T-cell (primary cell): ENCODE measurements at regions not wholly inside any gene's neighbourhood (a gene's known extent, or its start where the extent isn't known, plus 50 kb on each side); places are given as distances from the start of the nearest gene placed in this dataset.

Experiments used
- ATAC-seq, 4 experiments: fragments of 200-7000 bp in 3 of 4; fragments of 150-1000 bp in 1 of 4; cut with Tn5 transposase; replicated peaks in 1 of 4; 1 replicate in 3 of 4; 2 replicates in 1 of 4; pipeline ENCODE4 v1.10.0; 2021; ENCODE audit warnings: moderate library complexity in 3 of 4, mild to moderate bottlenecking in 2 of 4, moderate number of reproducible peaks in 1 of 4
- CTCF ChIA-PET, 2 donors: fragments of 300-600 bp; sonication (Branson Sonifier 250); formaldehyde crosslinking; loops; one replicate each; lab custom pipeline; 2022; ENCODE audit warnings: antibody characterized with exemption in 2 of 2; lab: Charles Lee
- POLR2A ChIA-PET, 2 donors: fragments of 300-600 bp; sonication (Branson Sonifier 250); formaldehyde crosslinking; loops; one replicate each; lab custom pipeline; 2022; ENCODE audit warnings: antibody characterized with exemption in 2 of 2; lab: Charles Lee
- DNase-seq, 35 experiments: peaks; one replicate each; pipeline versions ENCODE4 v3.0.0 to v3.0.0-alpha.2; 2013 to 2023
- H3K27ac ChIP-seq: one replicate; pipeline ENCODE4 v1.5.1; 2013; ENCODE audit warnings: low read length
- H3K27me3 ChIP-seq, 2 experiments: replicated peaks in 1 of 2; 1 replicate in 1 of 2; 2 replicates in 1 of 2; pipeline versions ENCODE4 v1.6.1 to v1.7.0; 2013; ENCODE audit warnings: low read length in 1 of 2, mixed read lengths in 1 of 2; ENCODE audit not compliant: control insufficient read depth in 2 of 2, insufficient read depth in 2 of 2; ENCODE audit errors: extremely low read depth in 1 of 2
- H3K36me3 ChIP-seq, 2 donors: 1 replicate in 1 of 2; 2 replicates in 1 of 2; pipeline versions ENCODE4 v1.6.1 to v1.7.0; 2013; ENCODE audit warnings: low read length in 1 of 2; ENCODE audit not compliant: control insufficient read depth in 2 of 2, insufficient read depth in 1 of 2; ENCODE audit errors: extremely low read depth in 1 of 2
- H3K4me1 ChIP-seq, 2 experiments: 1 replicate in 1 of 2; 2 replicates in 1 of 2; pipeline versions ENCODE4 v1.6.1 to v1.7.0; 2013; ENCODE audit warnings: low read length in 2 of 2, mixed read lengths in 1 of 2; ENCODE audit not compliant: insufficient read depth in 2 of 2, control insufficient read depth in 1 of 2; ENCODE audit errors: extremely low read depth in 1 of 2
- H3K4me3 ChIP-seq, 2 donors: 1 replicate in 1 of 2; 2 replicates in 1 of 2; pipeline versions ENCODE4 v1.5.1 to v1.7.0; 2013; ENCODE audit warnings: mild to moderate bottlenecking in 2 of 2, low read length in 1 of 2, moderate library complexity in 1 of 2; ENCODE audit not compliant: control insufficient read depth in 1 of 2; ENCODE audit errors: extremely low read depth in 1 of 2
- H3K9me3 ChIP-seq: 2 replicates; pipeline ENCODE4 v1.7.0; 2013
- H3K27ac Mint-ChIP-seq, 2 donors: one replicate each; pipeline ENCODE4 v1.8.0; 2020 to 2021; ENCODE audit warnings: mild to moderate bottlenecking in 2 of 2, mixed read lengths in 2 of 2
- H3K27me3 Mint-ChIP-seq, 2 donors: one replicate each; pipeline ENCODE4 v1.8.0; 2021 to 2022; ENCODE audit warnings: mixed read lengths in 2 of 2
- H3K36me3 Mint-ChIP-seq: one replicate; pipeline ENCODE4 v1.8.0; 2021; ENCODE audit warnings: mixed read lengths
- H3K4me1 Mint-ChIP-seq, 3 donors: one replicate each; pipeline ENCODE4 v1.8.0; 2020 to 2022; ENCODE audit warnings: mixed read lengths in 3 of 3, mild to moderate bottlenecking in 1 of 3
- H3K4me3 Mint-ChIP-seq, 3 donors: one replicate each; pipeline ENCODE4 v1.8.0; 2020 to 2022; ENCODE audit warnings: mild to moderate bottlenecking in 3 of 3, mixed read lengths in 3 of 3, moderate library complexity in 3 of 3
- H3K9me3 Mint-ChIP-seq, 3 donors: one replicate each; pipeline ENCODE4 v1.8.0; 2020 to 2022; ENCODE audit warnings: mixed read lengths in 3 of 3
- WGBS: methylation state at CpG from one replicate; pipeline ENCODE4 v1.1.5; 2013; ENCODE audit warnings: missing lambda C conversion rate; ENCODE audit not compliant: insufficient coverage; 5-methylcytosine and 5-hydroxymethylcytosine counted together

- WGBS = 80% methylated on average over 6 of the region's 13 CpGs
- Mint-ChIP-seq H3K36me3 (no peaks in the 10 kb centered on the region), H3K27me3 (peaks cover 0 to 3% of the 10 kb centered on the region in 2 donors), H3K9me3 (peaks cover 0 to 4% (median 0%) of the 10 kb centered on the region in 3 donors), H3K4me1 (no peaks in the 10 kb centered on the region), H3K27ac (no peak overlapping the region), H3K4me3 (no peak overlapping the region)
- Histone ChIP-seq H3K27ac (no peak overlapping the region), H3K4me1 (no peaks in the 10 kb centered on the region), H3K36me3 (no peaks in the 10 kb centered on the region), H3K9me3 (no peaks in the 10 kb centered on the region), H3K4me3 (no peak overlapping the region), H3K27me3 (peaks cover 0 to 2% of the 10 kb centered on the region in 2 experiments)
- DNase-seq = no peak
- CTCF ChIA-PET = no interaction called here
- no peak for ATAC-seq
- POLR2A ChIA-PET = interaction anchor here in 1 of 2 donors (0.6 kb wide), 1 partner anchor 538 kb away, joined by 3 read pairs; no protein-coding TSS in a partner anchor
Measured at GRCh38 chr16:73356401-73357079, 308.6 kb upstream of the ZFHX3 start.

- ChIA-PET CTCF (no interaction called here), POLR2A (no interaction called here)
- 83% methylated on average over 10 of the region's 10 CpGs for WGBS
- no peak overlapping the region for H3K27ac ChIP-seq
- H3K4me1 ChIP-seq = no peaks in the 10 kb centered on the region
- H3K9me3 Mint-ChIP-seq = peaks cover 0 to 4% (median 0%) of the 10 kb centered on the region in 3 donors
- H3K4me3 Mint-ChIP-seq = no peak overlapping the region
- peaks cover 0 to 3% of the 10 kb centered on the region in 2 donors for H3K27me3 Mint-ChIP-seq
- H3K4me1 Mint-ChIP-seq = no peaks in the 10 kb centered on the region
- H3K27me3 ChIP-seq = peaks cover 0 to 2% of the 10 kb centered on the region in 2 experiments
- H3K9me3 ChIP-seq = no peaks in the 10 kb centered on the region
- H3K36me3 ChIP-seq = no peaks in the 10 kb centered on the region
- DNase-seq = no peak
- H3K36me3 Mint-ChIP-seq = no peaks in the 10 kb centered on the region
- no peak for ATAC-seq
- no peak overlapping the region for H3K27ac Mint-ChIP-seq
- no peak overlapping the region for H3K4me3 ChIP-seq
Measured at GRCh38 chr16:73355981-73356380, 308.1 kb upstream of the ZFHX3 start.

GRCh38 chr16:73354434-73354833 lies 306.5 kb upstream of the ZFHX3 start:
- no peaks in the 10 kb centered on the region for H3K9me3 ChIP-seq
- Mint-ChIP-seq H3K27ac (no peak overlapping the region), H3K9me3 (peaks cover 0 to 4% (median 0%) of the 10 kb centered on the region in 3 donors), H3K4me3 (no peak overlapping the region), H3K4me1 (no peaks in the 10 kb centered on the region), H3K36me3 (no peaks in the 10 kb centered on the region), H3K27me3 (peaks cover 0 to 3% of the 10 kb centered on the region in 2 donors)
- H3K4me1 ChIP-seq = no peaks in the 10 kb centered on the region
- ChIA-PET CTCF (no interaction called here), POLR2A (no interaction called here)
- ATAC-seq (no peak), DNase-seq (no peak)
- WGBS = 48% methylated on average over 9 of the region's 10 CpGs
- H3K4me3 ChIP-seq = no peak overlapping the region
- peaks cover 0 to 2% of the 10 kb centered on the region in 2 experiments for H3K27me3 ChIP-seq
- no peak overlapping the region for H3K27ac ChIP-seq
- H3K36me3 ChIP-seq = no peaks in the 10 kb centered on the region

GRCh38 chr16:73350707-73351452 lies 303.0 kb upstream of the ZFHX3 start:
- Mint-ChIP-seq H3K27ac (no peak overlapping the region), H3K4me3 (no peak overlapping the region), H3K27me3 (peaks cover 0 to 3% of the 10 kb centered on the region in 2 donors), H3K36me3 (no peaks in the 10 kb centered on the region), H3K9me3 (no peaks in the 10 kb centered on the region), H3K4me1 (no peaks in the 10 kb centered on the region)
- ChIA-PET POLR2A (no interaction called here), CTCF (no interaction called here)
- H3K4me3 ChIP-seq = no peak overlapping the region
- 93% methylated on average over 12 of the region's 18 CpGs for WGBS
- no peaks in the 10 kb centered on the region for H3K36me3 ChIP-seq
- ATAC-seq (no peak), DNase-seq (no peak)
- no peaks in the 10 kb centered on the region for H3K27me3 ChIP-seq
- no peaks in the 10 kb centered on the region for H3K9me3 ChIP-seq
- no peaks in the 10 kb centered on the region for H3K4me1 ChIP-seq
- H3K27ac ChIP-seq = no peak overlapping the region

- Histone ChIP-seq H3K36me3 (no peaks in the 10 kb centered on the region), H3K4me3 (no peak overlapping the region), H3K4me1 (no peaks in the 10 kb centered on the region), H3K9me3 (no peaks in the 10 kb centered on the region), H3K27me3 (no peaks in the 10 kb centered on the region), H3K27ac (no peak overlapping the region)
- 60% methylated on average over 3 of the region's 7 CpGs for WGBS
- Mint-ChIP-seq H3K27me3 (no peaks in the 10 kb centered on the region), H3K36me3 (no peaks in the 10 kb centered on the region), H3K9me3 (no peaks in the 10 kb centered on the region), H3K4me1 (no peaks in the 10 kb centered on the region), H3K27ac (no peak overlapping the region), H3K4me3 (no peak overlapping the region)
- ChIA-PET POLR2A (no interaction called here), CTCF (interaction anchor here in 1 of 2 donors (0.6 kb wide), 1 partner anchor 1739 kb away, joined by 3 read pairs; no protein-coding TSS in a partner anchor)
- ATAC-seq (no peak), DNase-seq (no peak)
Measured at GRCh38 chr16:73347500-73348375, 299.8 kb upstream of the ZFHX3 start.

- 79% methylated on average over 6 of the region's 6 CpGs for WGBS
- Histone ChIP-seq H3K4me1 (no peaks in the 10 kb centered on the region), H3K27ac (no peak overlapping the region), H3K36me3 (no peaks in the 10 kb centered on the region), H3K9me3 (no peaks in the 10 kb centered on the region), H3K4me3 (no peak overlapping the region), H3K27me3 (no peaks in the 10 kb centered on the region)
- POLR2A ChIA-PET = no interaction called here
- no peak overlapping the region for H3K4me3 Mint-ChIP-seq
- DNase-seq = no peak
- no peak overlapping the region for H3K27ac Mint-ChIP-seq
- no peak for ATAC-seq
- H3K4me1 Mint-ChIP-seq = no peaks in the 10 kb centered on the region
- H3K36me3 Mint-ChIP-seq = no peaks in the 10 kb centered on the region
- H3K9me3 Mint-ChIP-seq = no peaks in the 10 kb centered on the region
- CTCF ChIA-PET = no interaction called here
- H3K27me3 Mint-ChIP-seq = no peaks in the 10 kb centered on the region
Measured at GRCh38 chr16:73339821-73340220, 291.9 kb upstream of the ZFHX3 start.
